OCI-LY3 (cell line): ENCODE measurements at regions not wholly inside any gene's neighbourhood (a gene's known extent, or its start where the extent isn't known, plus 50 kb on each side); places are given as distances from the start of the nearest gene placed in this dataset.
"Not testable (repeated sequence)": the region's sequence is repeated elsewhere in the genome, so short reads cannot be mapped to it uniquely, and the experiment has no call there.

Source experiments
- H2AFZ ChIP-seq: fragments of 200-600, 300-600 bp; shearing (Covaris generic); 2 replicates; pipeline ENCODE4 v1.6.0; 2014; ENCODE audit warnings: antibody characterized with exemption, low read depth, low read length
- H3K27ac ChIP-seq: fragments of 200-600, 300-600 bp; sonication (generic); 2 replicates; pipeline ENCODE4 v1.5.1; 2014; ENCODE audit warnings: mild to moderate bottlenecking, low read length, moderate library complexity, mixed read lengths
- H3K27me3 ChIP-seq: fragments of 200-600, 300-600 bp; sonication (generic); 2 replicates; pipeline ENCODE4 v1.6.1; 2014; ENCODE audit warnings: low read depth, low read length, mixed read lengths
- H3K36me3 ChIP-seq: fragments of 200-600, 300-600 bp; sonication (generic); replicated peaks from 2 replicates; pipeline ENCODE3; 2014; ENCODE audit warnings: low read depth, low read length, mixed read lengths
- H3K4me1 ChIP-seq: fragments of 300-600, 200-600 bp; sonication (generic); 2 replicates; pipeline ENCODE4 v1.6.1; 2014; ENCODE audit warnings: low read length, mixed read lengths
- H3K4me2 ChIP-seq: fragments of 200-600, 300-600 bp; sonication (generic); 2 replicates; pipeline ENCODE4 v1.6.1; 2014; ENCODE audit warnings: low read length, mixed read lengths
- H3K4me3 ChIP-seq: fragments of 300-600, 200-600 bp; sonication (generic); 2 replicates; pipeline ENCODE4 v1.5.1; 2014; ENCODE audit warnings: antibody characterized with exemption, mild to moderate bottlenecking, low read length, moderate library complexity
- H3K79me2 ChIP-seq: fragments of 300-600, 200-600 bp; shearing (Covaris generic); 2 replicates; pipeline ENCODE4 v1.6.1; 2014; ENCODE audit warnings: mild to moderate bottlenecking, low read length, mixed read lengths
- H3K9ac ChIP-seq: fragments of 300-600, 200-600 bp; shearing (Covaris generic); 2 replicates; pipeline ENCODE4 v1.6.0; 2014; ENCODE audit warnings: mild to moderate bottlenecking, low read length, moderate library complexity
- H3K9me3 ChIP-seq: fragments of 200-600, 300-600 bp; shearing (Covaris generic); 2 replicates; pipeline ENCODE4 v1.6.1; 2014; ENCODE audit warnings: low read length, mixed read lengths; ENCODE audit not compliant: insufficient read depth
- H4K20me1 ChIP-seq: fragments of 200-600, 300-600 bp; sonication (generic); 2 replicates; pipeline ENCODE4 v1.6.1; 2016; ENCODE audit warnings: low read length, mixed read lengths; ENCODE audit not compliant: insufficient read depth
- EZH2phosphoT487 ChIP-seq: fragments of 200-600 bp; shearing (Covaris generic); IDR thresholded peaks from 2 replicates; pipeline ENCODE4 v1.6.1; 2018; ENCODE audit warnings: antibody characterized with exemption, mixed run types, low read depth
- TF ChIP-seq, protein P1 (sequence below): fragments of 200-600, 300-600 bp; sonication (generic); IDR thresholded peaks from 2 replicates; pipeline ENCODE4 v1.5.1; 2014; ENCODE audit warnings: antibody characterized with exemption, low read length, low read depth

GRCh38 chr5:96173366-96173765 lies 211.7 kb upstream of the ELL2 start:
- TF ChIP-seq, protein P1, sequence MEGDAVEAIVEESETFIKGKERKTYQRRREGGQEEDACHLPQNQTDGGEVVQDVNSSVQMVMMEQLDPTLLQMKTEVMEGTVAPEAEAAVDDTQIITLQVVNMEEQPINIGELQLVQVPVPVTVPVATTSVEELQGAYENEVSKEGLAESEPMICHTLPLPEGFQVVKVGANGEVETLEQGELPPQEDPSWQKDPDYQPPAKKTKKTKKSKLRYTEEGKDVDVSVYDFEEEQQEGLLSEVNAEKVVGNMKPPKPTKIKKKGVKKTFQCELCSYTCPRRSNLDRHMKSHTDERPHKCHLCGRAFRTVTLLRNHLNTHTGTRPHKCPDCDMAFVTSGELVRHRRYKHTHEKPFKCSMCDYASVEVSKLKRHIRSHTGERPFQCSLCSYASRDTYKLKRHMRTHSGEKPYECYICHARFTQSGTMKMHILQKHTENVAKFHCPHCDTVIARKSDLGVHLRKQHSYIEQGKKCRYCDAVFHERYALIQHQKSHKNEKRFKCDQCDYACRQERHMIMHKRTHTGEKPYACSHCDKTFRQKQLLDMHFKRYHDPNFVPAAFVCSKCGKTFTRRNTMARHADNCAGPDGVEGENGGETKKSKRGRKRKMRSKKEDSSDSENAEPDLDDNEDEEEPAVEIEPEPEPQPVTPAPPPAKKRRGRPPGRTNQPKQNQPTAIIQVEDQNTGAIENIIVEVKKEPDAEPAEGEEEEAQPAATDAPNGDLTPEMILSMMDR, result no peak
- TF ChIP-seq EZH2phosphoT487, result no peak
- H3K36me3 ChIP-seq, result no peaks in the 10 kb centered on the region
- H3K4me3 ChIP-seq, result no peak overlapping the region
- H3K27me3 ChIP-seq, result no peaks in the 10 kb centered on the region
- H4K20me1 ChIP-seq, result no peaks in the 10 kb centered on the region
- no peaks in the 10 kb centered on the region for H3K79me2 ChIP-seq
- no peak overlapping the region for H3K9ac ChIP-seq
- no peak overlapping the region for H2AFZ ChIP-seq
- no peak overlapping the region for H3K27ac ChIP-seq
- H3K9me3 ChIP-seq, result no peaks in the 10 kb centered on the region
- H3K4me2 ChIP-seq, result no peak overlapping the region
- H3K4me1 ChIP-seq, result peaks cover 43% of the 10 kb centered on the region

DNA sequence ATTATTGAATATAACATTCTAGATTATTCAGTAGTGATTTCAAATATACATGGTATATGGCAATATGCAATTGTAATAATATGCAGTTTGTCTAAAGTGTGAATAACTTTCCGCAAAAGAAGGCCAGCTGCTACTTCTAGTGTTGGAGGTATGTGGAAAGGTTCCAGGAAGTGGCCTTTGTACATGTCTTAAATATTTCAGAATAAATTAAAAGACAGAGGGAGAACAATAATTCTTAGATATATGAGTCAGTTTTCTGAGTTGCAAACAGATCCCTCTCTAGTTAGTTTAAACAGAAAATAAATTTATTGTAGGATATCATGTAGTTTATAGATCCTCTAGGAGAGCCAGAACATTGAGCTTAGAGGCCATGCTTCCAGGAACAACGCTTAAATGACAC lies 210.8 kb upstream of the ELL2 start:
- no peaks in the 10 kb centered on the region for H3K79me2 ChIP-seq
- H3K9ac ChIP-seq, result no peak overlapping the region
- no peak overlapping the region for H3K4me3 ChIP-seq
- no peak overlapping the region for H2AFZ ChIP-seq
- TF ChIP-seq, protein P1, result no peak
- TF ChIP-seq EZH2phosphoT487, result no peak
- no peaks in the 10 kb centered on the region for H3K27me3 ChIP-seq
- H3K27ac ChIP-seq, result no peak overlapping the region
- no peaks in the 10 kb centered on the region for H3K36me3 ChIP-seq
- H3K9me3 ChIP-seq, result no peaks in the 10 kb centered on the region
- no peak overlapping the region for H3K4me2 ChIP-seq
- H3K4me1 ChIP-seq, result peaks cover 34% of the 10 kb centered on the region
- no peaks in the 10 kb centered on the region for H4K20me1 ChIP-seq

GRCh38 chr5:96171973-96172372 lies 210.3 kb upstream of the ELL2 start:
- peaks cover 29% of the 10 kb centered on the region for H3K4me1 ChIP-seq
- H3K79me2 ChIP-seq, H4K20me1 ChIP-seq, H3K9ac ChIP-seq, H2AFZ ChIP-seq, H3K9me3 ChIP-seq, H3K4me3 ChIP-seq, H3K36me3 ChIP-seq, H3K27me3 ChIP-seq, H3K4me2 ChIP-seq, H3K27ac ChIP-seq: not testable (repeated sequence)

DNA sequence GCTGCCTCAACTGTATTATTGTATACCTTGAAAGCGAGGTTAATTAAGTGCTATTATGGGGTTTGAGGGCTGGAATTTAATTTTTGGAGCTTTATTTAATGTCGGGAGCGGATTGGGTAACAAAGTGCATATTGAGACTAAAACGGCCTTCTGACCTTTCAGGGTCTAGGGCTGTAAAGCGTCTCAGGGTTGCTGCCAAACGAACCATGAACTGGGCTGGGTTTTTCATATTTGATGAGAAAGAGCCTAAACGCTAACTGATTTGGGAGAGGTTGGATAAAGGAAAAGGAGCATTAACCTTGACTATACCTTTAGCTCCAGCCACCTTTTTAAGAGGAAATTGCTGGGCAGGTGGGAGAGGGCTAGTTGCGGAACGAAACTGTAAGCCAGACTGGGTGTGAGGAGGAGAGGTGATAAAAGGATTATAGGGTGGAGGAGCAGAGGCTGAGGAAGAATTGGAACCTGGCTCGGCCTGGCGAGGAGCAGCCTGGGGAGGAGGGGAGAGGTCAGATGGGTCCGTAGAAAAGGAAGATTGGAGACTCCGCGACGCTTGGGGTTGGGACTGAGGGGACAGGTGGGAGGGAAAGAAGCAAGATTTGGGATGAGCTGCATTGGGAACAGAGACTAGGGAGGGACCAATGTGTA lies 209.0 kb upstream of the ELL2 start:
- not testable (repeated sequence) for H3K9me3 ChIP-seq, H3K9ac ChIP-seq, H3K4me3 ChIP-seq, H2AFZ ChIP-seq, H3K36me3 ChIP-seq, H3K79me2 ChIP-seq, H3K27ac ChIP-seq, H3K4me2 ChIP-seq, H3K27me3 ChIP-seq, H4K20me1 ChIP-seq
- peaks cover 16% of the 10 kb centered on the region for H3K4me1 ChIP-seq

DNA sequence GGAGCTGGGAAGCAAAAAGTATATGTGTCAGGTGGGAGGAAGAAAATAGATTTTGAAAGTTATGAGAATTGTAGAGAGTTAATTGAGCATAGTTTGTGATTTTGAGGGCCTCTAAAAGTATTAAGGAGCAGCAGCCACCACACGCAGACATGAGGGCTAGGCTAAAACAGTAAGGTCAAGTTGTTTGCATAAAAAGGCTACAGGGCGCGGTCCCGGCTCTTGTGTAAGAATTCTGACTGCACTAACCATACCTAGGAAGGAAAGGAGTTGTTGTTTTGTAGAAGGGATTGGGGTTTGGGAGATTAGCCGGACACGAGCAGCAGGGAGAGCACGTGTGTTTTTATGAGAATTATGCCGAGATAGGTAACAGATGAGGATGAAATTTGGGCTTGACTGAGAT lies 207.2 kb upstream of the ELL2 start:
- not testable (repeated sequence) for H3K27ac ChIP-seq, H3K36me3 ChIP-seq, H3K79me2 ChIP-seq, H3K9me3 ChIP-seq, H2AFZ ChIP-seq, H4K20me1 ChIP-seq, H3K4me1 ChIP-seq, H3K4me3 ChIP-seq, H3K4me2 ChIP-seq, H3K27me3 ChIP-seq, H3K9ac ChIP-seq
